Anterior cingulate cortex (tissue), 58 donors: ENCODE measurements at regions not wholly inside any gene's neighbourhood (a gene's known extent, or its start where the extent isn't known, plus 50 kb on each side); places are given as distances from the start of the nearest gene placed in this dataset.
"Not testable (repeated sequence)": the region's sequence is repeated elsewhere in the genome, so short reads cannot be mapped to it uniquely, and the experiment has no call there.

ENCODE experiments used
- DNase-seq, 58 donors: peaks; one replicate each; lab custom pipeline; 2025; lab: John Stamatoyannopoulos, UW

- no peak for DNase-seq
Measured at GRCh38 chr4:124846306-124846705, 133.8 kb upstream of the ANKRD50 start.

GRCh38 chr4:124839786-124840390 is 127.4 kb upstream of the ANKRD50 start:
- no peak for DNase-seq

- no peak for DNase-seq
Measured at GRCh38 chr4:124833831-124834505, 121.4 kb upstream of the ANKRD50 start.

GRCh38 chr4:124828382-124828781 is 115.8 kb upstream of the ANKRD50 start:
- DNase-seq = no peak

- DNase-seq = no peak
Measured at GRCh38 chr4:124817531-124817930, 105.0 kb upstream of the ANKRD50 start.

- DNase-seq = not testable (repeated sequence)
Measured at GRCh38 chr4:124812203-124812602, 99.7 kb upstream of the ANKRD50 start.

GRCh38 chr4:124810827-124811226 is 98.3 kb upstream of the ANKRD50 start:
- no peak for DNase-seq

- no peak for DNase-seq
Measured at GRCh38 chr4:124807421-124807820, 94.9 kb upstream of the ANKRD50 start.

- DNase-seq = peak in 3 of 58 donors; percentile 0 to 18 (median 0)
Measured at GRCh38 chr4:124806403-124806802, 93.9 kb upstream of the ANKRD50 start.

GRCh38 chr4:124804584-124804983 is 92.1 kb upstream of the ANKRD50 start:
- DNase-seq = no peak

- DNase-seq = no peak
Measured at GRCh38 chr4:124804041-124804440, 91.5 kb upstream of the ANKRD50 start.

GRCh38 chr4:124803641-124804040 is 91.1 kb upstream of the ANKRD50 start:
- DNase-seq = no peak

- no peak for DNase-seq
Measured at GRCh38 chr4:124803026-124803425, 90.5 kb upstream of the ANKRD50 start.

- DNase-seq = no peak
Measured at GRCh38 chr4:124797223-124797622, 84.7 kb upstream of the ANKRD50 start.

- no peak for DNase-seq
Measured at GRCh38 chr4:124790471-124790870, 77.9 kb upstream of the ANKRD50 start.

- DNase-seq = no peak
Measured at GRCh38 chr4:124786634-124787033, 74.1 kb upstream of the ANKRD50 start.

GRCh38 chr4:124785645-124786044 is 73.1 kb upstream of the ANKRD50 start:
- DNase-seq = no peak

GRCh38 chr4:124783847-124784246 is 71.3 kb upstream of the ANKRD50 start:
- no peak for DNase-seq

GRCh38 chr4:124777007-124777406 is 64.5 kb upstream of the ANKRD50 start:
- DNase-seq = no peak

GRCh38 chr4:124768596-124769365 is 56.2 kb upstream of the ANKRD50 start:
- no peak for DNase-seq

- DNase-seq = no peak
Measured at GRCh38 chr4:124762956-124763355, 50.4 kb upstream of the ANKRD50 start.
